Rectal smooth muscle tissue (tissue), 1 donor: ENCODE measurements at regions not wholly inside any gene's neighbourhood (a gene's known extent, or its start where the extent isn't known, plus 50 kb on each side); places are given as distances from the start of the nearest gene placed in this dataset.

Experiments used
- H3K27ac ChIP-seq: one replicate; pipeline ENCODE4 v1.7.0; 2013; ENCODE audit warnings: low read depth, low read length, inconsistent platforms
- H3K27me3 ChIP-seq: one replicate; pipeline ENCODE4 v1.7.0; 2013; ENCODE audit warnings: low read length; ENCODE audit not compliant: control insufficient read depth, insufficient read depth
- H3K36me3 ChIP-seq: one replicate; pipeline ENCODE4 v1.7.0; 2013; ENCODE audit warnings: low read length; ENCODE audit not compliant: control insufficient read depth, insufficient read depth
- H3K4me1 ChIP-seq: one replicate; pipeline ENCODE4 v1.7.0; 2013; ENCODE audit warnings: low read length; ENCODE audit not compliant: control insufficient read depth, insufficient read depth
- H3K4me3 ChIP-seq: one replicate; pipeline ENCODE4 v1.7.0; 2013; ENCODE audit warnings: low read length
- H3K9ac ChIP-seq: one replicate; pipeline ENCODE4 v1.7.0; 2013; ENCODE audit warnings: low read length

DNA sequence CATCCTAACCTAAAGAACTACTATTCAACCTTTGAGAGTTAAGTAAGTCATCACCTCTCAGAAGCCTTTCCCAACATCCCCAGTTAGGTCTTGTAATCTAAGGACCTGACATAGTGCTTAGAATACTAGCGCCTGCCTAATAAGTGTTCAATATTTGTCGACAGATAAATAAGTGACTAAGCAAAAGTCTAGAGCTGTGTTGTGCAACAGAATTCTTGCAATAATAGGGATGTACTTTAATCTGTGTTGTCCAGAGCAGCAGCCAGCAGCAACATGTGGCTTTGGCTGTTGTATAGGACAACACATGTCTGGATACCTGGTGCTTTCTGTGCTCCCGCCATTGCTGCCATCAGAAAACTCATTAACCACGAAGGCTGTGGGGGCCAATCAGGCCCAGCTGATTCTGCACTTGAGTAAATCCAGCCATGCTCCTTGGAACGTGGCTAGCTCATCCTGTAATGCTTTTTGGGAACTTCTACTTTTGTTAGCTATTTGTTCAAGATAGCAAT is 66.8 kb upstream of the NTM start:
- no peak overlapping the region for H3K27ac ChIP-seq
- no peaks in the 10 kb centered on the region for H3K4me1 ChIP-seq
- no peak overlapping the region for H3K4me3 ChIP-seq
- no peaks in the 10 kb centered on the region for H3K27me3 ChIP-seq
- no peak overlapping the region for H3K9ac ChIP-seq
- no peaks in the 10 kb centered on the region for H3K36me3 ChIP-seq

DNA sequence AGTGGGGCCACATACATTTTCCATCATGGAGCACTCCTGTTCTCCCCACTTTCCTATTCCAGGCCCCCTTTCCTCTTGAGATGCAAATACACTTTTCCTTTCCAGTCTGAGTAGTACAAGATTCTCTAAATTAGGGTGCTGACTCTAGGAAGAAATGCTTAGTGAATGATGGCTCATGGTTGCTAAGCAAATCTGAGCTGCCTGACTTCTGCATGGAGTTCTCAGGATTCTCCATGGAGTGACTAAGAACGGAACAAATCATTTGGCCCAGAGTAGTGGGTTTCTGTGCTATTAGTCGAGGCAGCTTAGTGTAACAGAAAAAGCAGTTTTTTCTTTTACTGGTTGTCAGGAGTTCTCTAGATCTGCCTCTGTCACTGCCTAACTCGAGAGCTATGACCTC is 65.4 kb upstream of the NTM start:
- H3K4me3 ChIP-seq: no peak overlapping the region
- no peak overlapping the region for H3K9ac ChIP-seq
- no peaks in the 10 kb centered on the region for H3K36me3 ChIP-seq
- no peaks in the 10 kb centered on the region for H3K27me3 ChIP-seq
- H3K4me1 ChIP-seq: no peaks in the 10 kb centered on the region
- H3K27ac ChIP-seq: no peak overlapping the region

DNA sequence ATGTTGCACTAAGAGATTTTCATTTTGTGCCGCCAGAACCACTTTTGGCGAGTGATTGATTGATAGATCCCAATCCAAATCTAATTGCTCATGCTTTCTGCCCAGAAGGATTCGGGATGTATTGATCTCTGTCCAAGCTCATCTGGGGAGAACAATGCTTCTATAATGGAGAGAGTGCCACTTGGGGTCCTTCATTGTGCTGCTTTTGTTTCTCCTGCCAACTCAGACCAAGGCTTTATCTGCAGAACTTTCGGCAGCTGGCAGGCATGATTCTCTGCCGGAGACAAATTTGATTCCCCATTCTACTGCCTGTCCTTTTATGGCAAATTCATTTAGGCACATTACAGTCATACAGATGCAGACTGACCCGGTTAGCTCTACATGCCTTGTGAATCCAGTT is 62.9 kb upstream of the NTM start:
- H3K27ac ChIP-seq: no peak overlapping the region
- H3K4me3 ChIP-seq: no peak overlapping the region
- no peaks in the 10 kb centered on the region for H3K36me3 ChIP-seq
- no peaks in the 10 kb centered on the region for H3K4me1 ChIP-seq
- H3K9ac ChIP-seq: no peak overlapping the region
- no peaks in the 10 kb centered on the region for H3K27me3 ChIP-seq

DNA sequence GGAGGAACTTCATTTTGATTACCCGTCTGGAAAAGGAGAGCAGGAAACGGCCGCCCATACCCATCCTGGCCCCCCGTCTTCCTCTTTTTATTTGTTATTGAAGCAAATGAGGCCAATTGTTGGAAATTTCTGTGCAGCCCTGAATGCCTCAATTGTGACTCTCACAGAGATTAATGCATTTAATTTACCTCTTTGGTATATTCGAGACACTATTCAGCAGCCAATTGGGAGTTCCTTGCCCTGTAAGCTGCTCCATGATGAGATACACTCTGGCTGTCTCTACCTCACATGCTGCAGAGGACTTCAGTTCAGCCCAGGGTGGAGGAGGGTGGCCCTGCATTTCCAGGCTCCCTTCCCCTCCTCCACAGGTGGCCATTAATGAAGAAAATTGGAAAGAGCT is 60.6 kb upstream of the NTM start:
- no peak overlapping the region for H3K27ac ChIP-seq
- no peaks in the 10 kb centered on the region for H3K36me3 ChIP-seq
- H3K9ac ChIP-seq: no peak overlapping the region
- H3K4me1 ChIP-seq: no peaks in the 10 kb centered on the region
- H3K4me3 ChIP-seq: no peak overlapping the region
- H3K27me3 ChIP-seq: no peaks in the 10 kb centered on the region

DNA sequence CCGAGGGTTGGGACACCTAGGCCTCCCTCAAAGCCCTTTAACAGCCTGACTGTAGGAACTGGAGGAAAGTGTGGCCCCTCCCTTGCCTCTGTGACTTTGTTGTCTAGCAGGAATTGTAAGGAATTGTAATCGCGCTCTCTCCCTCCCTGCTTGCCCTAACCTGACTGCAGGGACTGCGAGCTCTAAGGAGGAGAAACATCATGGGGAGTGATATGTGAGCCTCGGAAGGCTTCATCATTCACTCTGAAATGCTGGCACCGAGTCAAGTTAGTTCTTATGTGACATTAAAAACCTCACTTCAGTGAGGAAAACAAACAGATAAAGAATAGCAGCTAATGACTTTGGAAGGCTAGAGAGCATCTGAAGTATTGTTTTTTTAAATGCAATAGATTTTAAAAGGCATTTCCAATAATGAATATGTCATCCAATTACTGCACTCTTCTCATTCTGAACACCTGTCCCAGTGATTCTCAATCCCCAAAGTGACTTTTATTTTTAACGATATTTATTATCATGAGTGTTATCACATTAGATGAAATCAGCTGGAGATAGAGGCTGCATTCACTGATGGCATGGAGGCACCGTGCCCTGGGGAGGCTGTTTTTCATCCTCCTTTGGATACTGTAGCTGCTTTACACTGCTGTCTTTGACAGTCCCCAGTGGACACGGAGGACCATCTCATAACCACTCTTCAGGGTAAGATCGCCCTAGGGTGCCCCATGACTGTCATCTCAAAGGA is 58.5 kb upstream of the NTM start:
- Histone ChIP-seq H3K4me1 (no peaks in the 10 kb centered on the region), H3K36me3 (no peaks in the 10 kb centered on the region), H3K27ac (no peak overlapping the region), H3K9ac (no peak overlapping the region), H3K4me3 (no peak overlapping the region), H3K27me3 (no peaks in the 10 kb centered on the region)
